C4-2B (cell line): ENCODE measurements at regions not wholly inside any gene's neighbourhood (a gene's known extent, or its start where the extent isn't known, plus 50 kb on each side); places are given as distances from the start of the nearest gene placed in this dataset.

Source experiments
- ZFX ChIP-seq: fragments of 450-650 bp; IDR thresholded peaks from 2 replicates; pipeline ENCODE4 v1.6.1; 2017
- TF ChIP-seq, protein P1 (sequence below): fragments of 450-650 bp; conservative IDR thresholded peaks from 2 replicates; pipeline ENCODE4 v1.5.1; 2017; ENCODE audit warnings: mild to moderate bottlenecking

DNA sequence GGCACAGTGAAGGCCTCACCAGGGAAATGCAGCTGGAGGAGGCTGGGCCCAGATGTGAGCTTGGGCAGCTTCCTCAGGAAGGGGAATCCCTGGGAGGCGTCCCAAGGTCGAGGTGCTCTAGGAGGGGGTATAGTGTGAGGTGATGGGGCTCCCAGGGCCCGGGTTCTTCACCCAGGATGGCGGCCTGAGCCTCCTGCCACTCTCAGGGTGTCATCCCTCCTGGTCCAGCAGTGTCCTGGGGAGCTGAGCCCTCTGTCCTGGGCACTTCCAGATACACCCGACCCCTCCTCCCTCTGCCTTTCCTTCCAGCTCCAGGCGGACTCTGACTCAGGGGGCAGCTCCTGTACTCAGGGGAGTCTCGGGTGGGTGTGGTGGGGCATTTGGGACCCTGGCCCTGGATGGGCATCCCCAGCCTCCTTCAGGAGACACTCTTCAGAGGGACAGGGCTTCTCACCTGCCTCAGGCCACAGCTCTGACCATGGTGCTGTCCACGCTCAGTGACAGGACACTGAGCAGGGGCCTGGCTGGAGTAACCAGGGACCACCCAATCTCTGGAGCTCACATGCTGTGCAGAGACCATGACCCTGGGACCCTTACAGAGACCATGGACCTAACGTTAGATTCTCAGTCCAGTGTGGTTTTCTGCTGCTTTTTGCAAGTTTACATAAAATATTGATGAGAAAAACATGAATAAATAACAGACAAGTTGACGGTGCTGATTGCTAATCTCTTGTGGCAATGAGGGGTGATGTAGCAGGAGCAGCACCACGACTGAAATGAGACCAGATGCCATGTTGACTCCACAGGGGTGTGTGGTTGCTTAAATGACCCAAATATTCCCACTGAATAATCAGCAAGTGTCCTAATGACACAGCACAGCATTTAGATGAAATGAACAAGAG, 101.9 kb downstream of the GGTLC2 start:
- TF ChIP-seq, protein P1, sequence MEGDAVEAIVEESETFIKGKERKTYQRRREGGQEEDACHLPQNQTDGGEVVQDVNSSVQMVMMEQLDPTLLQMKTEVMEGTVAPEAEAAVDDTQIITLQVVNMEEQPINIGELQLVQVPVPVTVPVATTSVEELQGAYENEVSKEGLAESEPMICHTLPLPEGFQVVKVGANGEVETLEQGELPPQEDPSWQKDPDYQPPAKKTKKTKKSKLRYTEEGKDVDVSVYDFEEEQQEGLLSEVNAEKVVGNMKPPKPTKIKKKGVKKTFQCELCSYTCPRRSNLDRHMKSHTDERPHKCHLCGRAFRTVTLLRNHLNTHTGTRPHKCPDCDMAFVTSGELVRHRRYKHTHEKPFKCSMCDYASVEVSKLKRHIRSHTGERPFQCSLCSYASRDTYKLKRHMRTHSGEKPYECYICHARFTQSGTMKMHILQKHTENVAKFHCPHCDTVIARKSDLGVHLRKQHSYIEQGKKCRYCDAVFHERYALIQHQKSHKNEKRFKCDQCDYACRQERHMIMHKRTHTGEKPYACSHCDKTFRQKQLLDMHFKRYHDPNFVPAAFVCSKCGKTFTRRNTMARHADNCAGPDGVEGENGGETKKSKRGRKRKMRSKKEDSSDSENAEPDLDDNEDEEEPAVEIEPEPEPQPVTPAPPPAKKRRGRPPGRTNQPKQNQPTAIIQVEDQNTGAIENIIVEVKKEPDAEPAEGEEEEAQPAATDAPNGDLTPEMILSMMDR = no peak
- no peak for TF ChIP-seq ZFX
